ENCODE measurements at regions not wholly inside any gene's neighbourhood (a gene's known extent, or its start where the extent isn't known, plus 50 kb on each side); places are given as distances from the start of the nearest gene placed in this dataset.
A peak's percentile ranks its signal among the peaks of the same experiment; 100 is the strongest.
"Not testable (repeated sequence)": the region's sequence is repeated elsewhere in the genome, so short reads cannot be mapped to it uniquely, and the experiment has no call there.

DNA sequence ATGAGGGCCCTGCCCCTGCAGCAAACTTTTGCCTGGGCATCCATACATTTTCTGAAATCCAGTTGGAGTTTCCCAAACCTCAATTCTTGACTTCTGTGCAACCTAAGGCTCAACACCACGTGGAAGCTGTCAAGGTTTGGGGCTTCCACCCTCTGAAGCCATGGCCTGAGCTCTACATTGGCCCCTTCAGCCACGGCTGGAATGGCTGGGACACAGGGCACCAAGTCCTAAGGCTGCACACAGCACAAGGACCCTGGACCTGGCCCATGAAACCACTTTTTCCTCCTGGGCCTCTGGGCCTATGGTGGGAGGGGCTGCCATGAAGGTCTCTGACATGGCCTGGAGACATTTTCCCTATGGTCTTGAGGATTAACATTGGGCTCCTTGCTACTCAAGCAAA lies 266.3 kb downstream of the LRIG3 start:
- DNase-seq, result no peak

DNA sequence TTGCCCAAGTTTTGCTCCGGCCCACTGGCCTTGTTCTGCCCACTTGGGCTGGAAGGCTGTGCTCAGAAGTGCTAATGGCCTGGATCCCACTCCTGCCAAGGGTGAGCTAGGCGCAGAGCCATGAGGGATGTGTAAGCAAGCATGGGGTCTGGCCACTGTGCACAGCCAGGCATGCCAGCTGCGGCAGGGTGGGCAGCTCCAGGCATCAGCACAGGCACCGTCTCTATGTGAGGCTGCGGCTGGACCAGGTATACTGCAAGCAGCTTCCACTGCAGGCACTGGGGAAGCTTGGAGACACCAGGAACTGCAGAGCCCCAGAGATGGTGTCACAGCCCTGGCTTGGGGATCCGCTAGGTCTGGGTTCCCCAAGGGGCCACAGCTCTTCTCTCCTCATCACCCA lies 264.9 kb downstream of the LRIG3 start:
- DNase-seq, result no peak

- DNase-seq, result no peak
Measured at GRCh38 chr12:58656254-58657009, 263.9 kb downstream of the LRIG3 start.

- DNase-seq, result no peak
Measured at GRCh38 chr12:58657190-58657589, 263.1 kb downstream of the LRIG3 start.

DNA sequence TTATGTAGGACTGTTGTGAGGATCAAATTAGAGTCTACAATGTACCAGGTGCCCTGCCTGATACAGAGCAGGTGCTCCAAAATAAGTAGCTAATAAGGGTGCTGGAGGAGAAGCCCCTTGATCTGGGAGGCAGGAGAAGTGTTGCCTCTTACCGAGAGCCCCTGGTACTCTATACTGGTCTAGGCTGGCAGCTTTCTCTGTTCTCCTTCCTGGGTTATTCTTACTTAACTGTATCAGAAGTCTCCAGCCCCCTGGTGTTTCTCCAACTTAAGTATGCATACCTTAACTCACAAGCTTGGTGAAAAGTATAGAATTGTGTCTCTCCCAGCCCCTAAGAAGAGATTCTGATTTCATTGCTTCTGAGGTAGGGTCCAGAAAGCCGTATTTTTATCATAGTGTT lies 254.9 kb downstream of the LRIG3 start:
- no peak for DNase-seq

- no peak for DNase-seq
Measured at GRCh38 chr12:58668233-58668632, 252.1 kb downstream of the LRIG3 start.

DNA sequence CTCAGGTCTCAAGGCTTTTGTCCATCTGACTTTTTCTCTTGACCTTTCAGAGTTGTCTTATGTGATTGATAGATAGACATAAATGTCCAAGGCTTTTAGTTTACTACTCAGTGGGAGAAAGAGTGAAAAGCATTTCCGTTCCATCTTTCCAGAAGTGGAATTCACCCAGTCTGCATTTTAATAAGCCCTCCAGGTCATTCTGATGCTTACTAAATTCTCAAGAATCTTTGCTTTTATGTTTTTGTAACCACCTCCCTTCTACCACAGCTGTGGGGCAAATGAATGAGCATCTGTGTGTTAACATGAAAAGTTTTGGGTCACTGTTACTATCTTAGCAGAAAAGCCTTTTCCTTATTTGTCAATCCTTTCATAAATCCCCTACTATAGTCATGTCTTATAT lies 251.4 kb downstream of the LRIG3 start:
- no peak for DNase-seq

DNA sequence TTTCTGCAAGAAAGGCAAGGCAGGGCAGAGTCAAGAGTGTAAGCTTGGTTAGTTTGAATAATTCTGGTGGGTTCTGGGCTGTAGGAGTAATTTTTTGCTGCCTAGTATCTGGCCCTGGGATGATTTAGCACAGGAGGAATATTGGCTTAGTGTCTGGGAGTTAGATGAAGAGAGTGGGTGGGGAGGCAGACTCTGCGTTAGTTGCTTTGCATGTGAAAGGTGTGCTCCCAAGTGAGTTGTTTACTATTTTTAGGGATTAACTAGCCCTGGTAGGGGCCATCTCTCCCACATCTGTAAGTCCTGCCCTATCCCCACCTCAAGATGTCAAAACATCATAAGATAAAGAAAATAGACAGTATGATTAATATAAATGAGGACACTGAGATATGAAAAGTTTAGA lies 249.7 kb downstream of the LRIG3 start:
- no peak for DNase-seq

- no peak for DNase-seq
Measured at GRCh38 chr12:58671196-58671595, 249.1 kb downstream of the LRIG3 start.

GRCh38 chr12:58673021-58673420 lies 247.3 kb downstream of the LRIG3 start:
- no peak for DNase-seq

DNA sequence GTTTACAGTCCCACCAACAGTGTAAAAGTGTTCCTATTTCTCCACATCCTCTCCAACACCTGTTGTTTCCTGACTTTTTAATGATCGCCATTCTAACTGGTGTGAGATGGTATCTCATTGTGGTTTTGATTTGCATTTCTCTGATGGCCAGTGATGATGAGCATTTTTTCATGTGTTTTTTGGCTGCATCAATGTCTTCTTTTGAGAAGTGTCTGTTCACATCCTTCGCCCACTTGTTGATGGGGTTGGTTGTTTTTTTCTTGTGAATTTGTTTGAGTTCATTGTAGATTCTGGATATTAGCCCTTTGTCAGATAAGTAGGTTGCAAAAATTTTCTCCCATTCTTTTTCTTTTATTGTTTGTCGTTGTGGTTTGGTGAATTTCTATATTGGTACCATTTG lies 242.5 kb downstream of the LRIG3 start:
- DNase-seq, result not testable (repeated sequence)

- DNase-seq, result no peak
Measured at GRCh38 chr12:58678753-58679152, 241.6 kb downstream of the LRIG3 start.

DNA sequence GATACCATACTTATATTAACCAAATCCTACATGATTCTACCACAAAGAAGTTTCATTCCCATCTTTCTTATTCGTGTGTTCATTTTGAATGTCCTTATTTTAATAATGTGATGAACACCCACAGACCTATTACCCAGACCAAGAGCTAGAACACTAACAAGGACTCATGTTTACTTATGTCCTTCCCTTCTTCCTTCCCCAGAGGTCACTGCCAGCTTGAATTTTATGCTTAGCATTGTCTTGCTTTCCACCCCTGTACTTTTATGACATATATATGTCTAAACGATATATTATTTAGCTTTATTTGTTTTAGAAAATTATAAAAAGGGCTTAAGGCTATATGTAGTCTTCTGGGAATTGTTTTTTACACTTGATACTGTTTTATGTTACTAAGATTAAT lies 238.6 kb downstream of the LRIG3 start:
- no peak for DNase-seq

DNA sequence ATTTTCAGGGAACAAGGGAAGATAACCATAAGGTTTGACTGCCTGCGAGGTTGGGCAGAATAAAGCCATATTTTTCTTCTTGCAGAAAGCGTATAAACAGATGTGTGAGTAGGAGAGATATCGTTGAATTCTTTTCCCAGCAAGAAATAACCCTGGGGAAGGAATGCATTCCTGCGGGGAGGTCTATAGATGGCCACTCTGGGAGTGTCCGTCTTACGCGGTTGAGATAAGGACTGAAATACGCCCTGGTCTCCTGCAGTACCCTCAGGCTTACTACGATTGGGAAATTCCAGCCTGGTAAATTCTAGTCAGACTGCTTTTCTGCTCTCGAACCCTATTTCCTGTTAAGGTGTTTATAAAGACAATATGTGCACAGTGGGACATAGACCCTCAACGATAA lies 225.0 kb downstream of the LRIG3 start:
- no peak for DNase-seq

- no peak for DNase-seq
Measured at GRCh38 chr12:58701536-58701935, 218.8 kb downstream of the LRIG3 start.

DNA sequence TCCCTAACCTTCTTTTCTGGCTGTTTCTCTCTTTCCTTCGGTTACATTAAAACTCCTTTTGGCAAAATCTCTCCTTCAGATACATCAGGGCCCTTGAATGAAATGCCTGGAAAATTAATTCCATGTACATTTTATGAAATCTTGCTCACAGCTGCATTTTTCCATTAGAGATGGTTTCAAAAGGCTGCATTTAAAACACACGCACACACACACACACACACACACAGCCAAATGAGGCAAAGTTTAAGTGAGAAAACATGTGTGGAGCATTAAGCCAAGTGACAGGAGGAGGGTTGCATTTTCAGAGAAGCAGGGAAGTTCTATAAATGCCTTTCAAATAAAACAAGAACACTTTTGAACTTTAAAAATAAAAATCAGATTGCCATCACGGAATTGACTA lies 216.4 kb downstream of the LRIG3 start:
- peak; percentile 93 for DNase-seq

GRCh38 chr12:58704770-58705169 lies 215.5 kb downstream of the LRIG3 start:
- not testable (repeated sequence) for DNase-seq

- no peak for DNase-seq
Measured at GRCh38 chr12:58710901-58711300, 209.4 kb downstream of the LRIG3 start.

DNA sequence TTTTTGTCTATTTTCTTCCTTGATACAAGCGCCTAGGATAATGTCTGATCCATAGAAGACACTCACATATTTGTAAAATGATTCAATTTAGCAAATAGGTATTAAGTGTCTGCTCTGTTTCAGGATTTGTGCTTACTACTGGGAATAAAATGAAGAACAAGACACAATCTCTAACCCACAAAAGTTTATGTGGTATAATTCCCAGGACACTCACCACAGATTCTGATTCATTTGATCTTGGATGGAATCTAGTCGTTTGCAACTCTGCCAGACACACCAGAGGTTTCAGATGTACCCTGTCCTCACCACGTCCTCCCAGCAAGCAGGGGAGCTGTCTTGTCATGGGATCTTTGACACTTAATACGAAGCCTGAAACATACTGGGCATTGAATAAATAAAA lies 208.3 kb downstream of the LRIG3 start:
- DNase-seq, result no peak

DNA sequence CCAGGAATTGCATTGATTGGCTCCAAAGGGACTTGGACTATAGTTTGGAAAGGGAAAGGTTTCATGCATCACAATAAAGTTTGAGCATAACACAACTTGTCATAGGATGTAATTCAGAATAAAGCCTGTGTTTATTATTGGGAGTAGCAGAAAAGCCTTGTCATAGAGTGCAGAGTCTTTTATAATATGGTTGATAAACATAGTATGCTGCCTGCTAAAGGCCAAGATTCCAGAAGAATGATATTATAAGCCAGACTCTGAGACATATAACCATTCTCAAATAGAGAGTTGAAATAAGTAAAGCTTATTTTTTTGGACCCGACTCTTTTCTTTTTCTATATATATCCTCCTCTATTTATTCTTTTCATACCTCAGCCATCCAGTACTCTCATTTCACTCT lies 207.3 kb downstream of the LRIG3 start:
- no peak for DNase-seq

DNA sequence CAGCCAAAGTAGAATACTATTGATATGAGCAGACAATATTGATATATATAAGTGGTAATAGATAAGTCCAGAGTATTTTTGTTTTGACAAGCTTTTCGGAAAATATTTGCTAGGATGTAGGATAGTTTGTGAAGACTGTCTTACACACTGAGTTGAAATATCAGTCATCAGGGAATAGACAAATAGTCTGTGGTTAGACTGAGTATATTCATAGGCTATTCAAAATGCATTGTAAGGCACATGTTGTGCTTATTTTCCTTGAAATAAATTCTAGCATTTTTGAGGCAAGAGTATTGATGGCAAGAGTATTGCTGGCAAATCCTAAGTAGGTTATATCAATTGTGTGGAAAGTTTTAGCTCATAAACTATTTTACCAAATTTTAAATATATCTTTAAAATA lies 201.1 kb downstream of the LRIG3 start:
- no peak for DNase-seq

- no peak for DNase-seq
Measured at GRCh38 chr12:58720421-58720820, 199.9 kb downstream of the LRIG3 start.

- no peak for DNase-seq
Measured at GRCh38 chr12:58725400-58726105, 194.8 kb downstream of the LRIG3 start.

DNA sequence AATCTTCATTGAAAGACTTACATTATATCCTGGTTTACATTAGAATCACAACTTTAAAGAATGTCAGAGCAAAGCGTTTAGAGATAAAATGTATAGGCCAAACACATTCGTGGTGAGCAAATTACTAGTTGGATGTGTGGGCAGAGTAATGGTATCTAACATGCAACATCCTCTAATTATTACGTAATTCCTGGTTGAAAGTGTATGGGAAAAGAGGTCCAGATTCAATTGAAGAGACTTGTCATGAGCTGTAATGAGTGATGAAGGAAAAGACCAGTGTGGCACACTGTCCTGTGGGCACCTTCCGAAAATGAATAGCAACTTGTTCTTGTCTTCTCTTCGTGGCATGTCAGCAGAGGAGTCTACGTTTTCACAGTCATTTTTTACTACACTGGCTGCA lies 192.8 kb downstream of the LRIG3 start:
- no peak for DNase-seq
